ENCODE measurements at regions not wholly inside any gene's neighbourhood (a gene's known extent, or its start where the extent isn't known, plus 50 kb on each side); places are given as distances from the start of the nearest gene placed in this dataset.

DNA sequence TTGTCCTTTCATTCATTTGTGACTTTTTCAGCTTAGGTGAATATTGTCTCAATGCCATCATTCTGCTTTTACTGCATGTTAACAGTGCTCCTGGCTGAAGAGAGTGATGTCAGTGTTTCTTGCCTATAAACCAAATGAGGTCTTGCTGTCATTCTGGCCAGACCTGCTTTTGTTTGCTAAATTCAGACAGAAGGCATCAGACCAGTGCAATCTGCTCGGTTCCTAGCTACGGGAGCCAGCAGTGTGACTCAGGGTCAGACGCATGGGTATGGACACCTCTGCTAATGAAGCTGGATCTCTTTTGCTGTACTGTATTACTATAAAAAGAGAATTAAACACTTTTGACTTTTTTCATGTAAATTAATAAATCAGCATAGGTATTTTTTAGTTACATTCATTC lies 178.9 kb downstream of the TMEM182 start:
- TF ChIP-seq POLR2AphosphoS5 (IDR thresholded peaks at IDR 0.05; ENCODE audit: low read depth, low read length) (no peak), TAF1 (IDR thresholded peaks at IDR 0.05; ENCODE audit: borderline replicate concordance, low read depth, low read length) (no peak), MXI1 (IDR thresholded peaks at IDR 0.05; ENCODE audit: low read depth, low read length) (no peak), EZH2phosphoT487 (IDR thresholded peaks at IDR 0.05; ENCODE audit: borderline replicate concordance, low read depth) (no peak), FOXM1 (IDR thresholded peaks at IDR 0.05; ENCODE audit: low read depth) (no peak), GABPA (IDR thresholded peaks at IDR 0.05; ENCODE audit: low read depth) (no peak)
- TF ChIP-seq, protein P1, sequence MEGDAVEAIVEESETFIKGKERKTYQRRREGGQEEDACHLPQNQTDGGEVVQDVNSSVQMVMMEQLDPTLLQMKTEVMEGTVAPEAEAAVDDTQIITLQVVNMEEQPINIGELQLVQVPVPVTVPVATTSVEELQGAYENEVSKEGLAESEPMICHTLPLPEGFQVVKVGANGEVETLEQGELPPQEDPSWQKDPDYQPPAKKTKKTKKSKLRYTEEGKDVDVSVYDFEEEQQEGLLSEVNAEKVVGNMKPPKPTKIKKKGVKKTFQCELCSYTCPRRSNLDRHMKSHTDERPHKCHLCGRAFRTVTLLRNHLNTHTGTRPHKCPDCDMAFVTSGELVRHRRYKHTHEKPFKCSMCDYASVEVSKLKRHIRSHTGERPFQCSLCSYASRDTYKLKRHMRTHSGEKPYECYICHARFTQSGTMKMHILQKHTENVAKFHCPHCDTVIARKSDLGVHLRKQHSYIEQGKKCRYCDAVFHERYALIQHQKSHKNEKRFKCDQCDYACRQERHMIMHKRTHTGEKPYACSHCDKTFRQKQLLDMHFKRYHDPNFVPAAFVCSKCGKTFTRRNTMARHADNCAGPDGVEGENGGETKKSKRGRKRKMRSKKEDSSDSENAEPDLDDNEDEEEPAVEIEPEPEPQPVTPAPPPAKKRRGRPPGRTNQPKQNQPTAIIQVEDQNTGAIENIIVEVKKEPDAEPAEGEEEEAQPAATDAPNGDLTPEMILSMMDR (IDR thresholded peaks at IDR 0.05) = no peak
- TF ChIP-seq, protein P2, sequence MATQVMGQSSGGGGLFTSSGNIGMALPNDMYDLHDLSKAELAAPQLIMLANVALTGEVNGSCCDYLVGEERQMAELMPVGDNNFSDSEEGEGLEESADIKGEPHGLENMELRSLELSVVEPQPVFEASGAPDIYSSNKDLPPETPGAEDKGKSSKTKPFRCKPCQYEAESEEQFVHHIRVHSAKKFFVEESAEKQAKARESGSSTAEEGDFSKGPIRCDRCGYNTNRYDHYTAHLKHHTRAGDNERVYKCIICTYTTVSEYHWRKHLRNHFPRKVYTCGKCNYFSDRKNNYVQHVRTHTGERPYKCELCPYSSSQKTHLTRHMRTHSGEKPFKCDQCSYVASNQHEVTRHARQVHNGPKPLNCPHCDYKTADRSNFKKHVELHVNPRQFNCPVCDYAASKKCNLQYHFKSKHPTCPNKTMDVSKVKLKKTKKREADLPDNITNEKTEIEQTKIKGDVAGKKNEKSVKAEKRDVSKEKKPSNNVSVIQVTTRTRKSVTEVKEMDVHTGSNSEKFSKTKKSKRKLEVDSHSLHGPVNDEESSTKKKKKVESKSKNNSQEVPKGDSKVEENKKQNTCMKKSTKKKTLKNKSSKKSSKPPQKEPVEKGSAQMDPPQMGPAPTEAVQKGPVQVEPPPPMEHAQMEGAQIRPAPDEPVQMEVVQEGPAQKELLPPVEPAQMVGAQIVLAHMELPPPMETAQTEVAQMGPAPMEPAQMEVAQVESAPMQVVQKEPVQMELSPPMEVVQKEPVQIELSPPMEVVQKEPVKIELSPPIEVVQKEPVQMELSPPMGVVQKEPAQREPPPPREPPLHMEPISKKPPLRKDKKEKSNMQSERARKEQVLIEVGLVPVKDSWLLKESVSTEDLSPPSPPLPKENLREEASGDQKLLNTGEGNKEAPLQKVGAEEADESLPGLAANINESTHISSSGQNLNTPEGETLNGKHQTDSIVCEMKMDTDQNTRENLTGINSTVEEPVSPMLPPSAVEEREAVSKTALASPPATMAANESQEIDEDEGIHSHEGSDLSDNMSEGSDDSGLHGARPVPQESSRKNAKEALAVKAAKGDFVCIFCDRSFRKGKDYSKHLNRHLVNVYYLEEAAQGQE (IDR thresholded peaks at IDR 0.05; ENCODE audit: low read depth, low read length) = no peak
- TF ChIP-seq, protein P3, sequence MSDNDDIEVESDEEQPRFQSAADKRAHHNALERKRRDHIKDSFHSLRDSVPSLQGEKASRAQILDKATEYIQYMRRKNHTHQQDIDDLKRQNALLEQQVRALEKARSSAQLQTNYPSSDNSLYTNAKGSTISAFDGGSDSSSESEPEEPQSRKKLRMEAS (IDR thresholded peaks at IDR 0.05; ENCODE audit: low read depth) = no peak

Measured in SK-N-SH (cell line).